Right atrium auricular region (tissue), 2 donors: ENCODE measurements at regions not wholly inside any gene's neighbourhood (a gene's known extent, or its start where the extent isn't known, plus 50 kb on each side); places are given as distances from the start of the nearest gene placed in this dataset.

Experiments used
- DNase-seq: peaks from one replicate; pipeline ENCODE4 v3.0.0-alpha.2; 2019; ENCODE audit warnings: low spot score
- H3K27ac ChIP-seq, 2 donors: fragments of 200-600 bp; sonication (generic); 1 replicate in 1 of 2; 2 replicates in 1 of 2; pipeline ENCODE4 v1.5.1; 2016 to 2019
- H3K27me3 ChIP-seq, 2 donors: fragments of 200-600 bp; sonication (generic); one replicate each; pipeline versions ENCODE4 v1.5.1 to v1.6.0; 2017 to 2019
- H3K36me3 ChIP-seq: fragments of 200-600 bp; sonication (generic); one replicate; pipeline ENCODE4 v1.5.1; 2016
- H3K4me1 ChIP-seq, 2 donors: fragments of 200-600 bp; sonication (generic); one replicate each; pipeline versions ENCODE4 v1.5.1 to v1.6.0; 2017 to 2019
- H3K4me3 ChIP-seq, 2 donors: fragments of 200-600 bp; sonication (generic); 1 replicate in 1 of 2; 2 replicates in 1 of 2; pipeline ENCODE4 v1.5.1; 2017 to 2019; ENCODE audit warnings: mild to moderate bottlenecking in 1 of 2, moderate library complexity in 1 of 2
- H3K9me3 ChIP-seq, 2 donors: fragments of 200-600 bp; sonication (generic); one replicate each; pipeline ENCODE4 v1.5.1; 2019
- TF ChIP-seq, protein P1 (sequence below), 2 donors: fragments of 200-600 bp; sonication (generic); IDR thresholded peaks; one replicate each; pipeline ENCODE4 v1.5.1; 2019; ENCODE audit warnings: antibody characterized with exemption in 2 of 2

DNA sequence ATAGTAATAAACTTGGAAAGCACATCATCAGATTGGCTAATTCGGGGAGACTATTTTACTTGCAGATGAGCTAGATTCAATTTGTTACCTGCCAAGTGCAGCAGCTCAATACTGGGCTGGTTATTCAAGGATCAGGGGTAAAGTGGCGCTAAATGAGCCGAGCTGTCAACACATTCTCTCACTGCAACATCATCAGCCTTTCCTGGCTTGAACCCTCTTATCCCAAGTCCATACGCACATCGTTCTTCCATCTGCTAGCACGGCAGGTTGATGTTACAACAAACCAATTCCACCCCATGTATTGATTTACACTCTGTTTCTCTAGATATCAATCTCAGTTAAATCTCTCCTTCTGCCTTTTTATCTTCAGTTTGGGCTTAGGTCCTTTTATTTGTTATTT lies 2101.5 kb upstream of the AGA start:
- DNase-seq = no peak
- Histone ChIP-seq H3K4me3 (no peak overlapping the region), H3K4me1 (no peaks in the 10 kb centered on the region), H3K9me3 (no peaks in the 10 kb centered on the region), H3K36me3 (no peaks in the 10 kb centered on the region), H3K27me3 (no peaks in the 10 kb centered on the region), H3K27ac (no peak overlapping the region)
- TF ChIP-seq, protein P1, sequence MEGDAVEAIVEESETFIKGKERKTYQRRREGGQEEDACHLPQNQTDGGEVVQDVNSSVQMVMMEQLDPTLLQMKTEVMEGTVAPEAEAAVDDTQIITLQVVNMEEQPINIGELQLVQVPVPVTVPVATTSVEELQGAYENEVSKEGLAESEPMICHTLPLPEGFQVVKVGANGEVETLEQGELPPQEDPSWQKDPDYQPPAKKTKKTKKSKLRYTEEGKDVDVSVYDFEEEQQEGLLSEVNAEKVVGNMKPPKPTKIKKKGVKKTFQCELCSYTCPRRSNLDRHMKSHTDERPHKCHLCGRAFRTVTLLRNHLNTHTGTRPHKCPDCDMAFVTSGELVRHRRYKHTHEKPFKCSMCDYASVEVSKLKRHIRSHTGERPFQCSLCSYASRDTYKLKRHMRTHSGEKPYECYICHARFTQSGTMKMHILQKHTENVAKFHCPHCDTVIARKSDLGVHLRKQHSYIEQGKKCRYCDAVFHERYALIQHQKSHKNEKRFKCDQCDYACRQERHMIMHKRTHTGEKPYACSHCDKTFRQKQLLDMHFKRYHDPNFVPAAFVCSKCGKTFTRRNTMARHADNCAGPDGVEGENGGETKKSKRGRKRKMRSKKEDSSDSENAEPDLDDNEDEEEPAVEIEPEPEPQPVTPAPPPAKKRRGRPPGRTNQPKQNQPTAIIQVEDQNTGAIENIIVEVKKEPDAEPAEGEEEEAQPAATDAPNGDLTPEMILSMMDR (IDR thresholded peaks at IDR 0.05) = no peak

DNA sequence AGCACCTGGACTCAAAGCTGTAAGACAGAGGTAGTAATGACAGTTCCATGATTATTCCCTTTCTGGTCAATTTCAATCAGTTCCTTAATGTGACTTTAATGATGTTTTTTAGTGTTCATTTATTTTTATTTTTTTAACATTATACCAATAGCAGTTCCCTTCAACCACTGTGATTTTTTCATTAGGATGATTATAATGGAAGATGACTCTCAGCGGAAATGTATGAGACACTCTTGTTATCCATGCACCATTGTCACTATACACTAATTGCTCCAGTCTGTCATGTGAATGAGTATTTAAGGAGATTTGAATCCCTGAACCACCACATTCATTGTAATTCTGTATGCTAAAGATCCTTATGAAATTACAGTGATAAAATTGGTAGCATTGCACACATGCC lies 2102.3 kb upstream of the AGA start:
- H3K4me1 ChIP-seq = no peaks in the 10 kb centered on the region
- no peak overlapping the region for H3K27ac ChIP-seq
- no peaks in the 10 kb centered on the region for H3K9me3 ChIP-seq
- no peaks in the 10 kb centered on the region for H3K27me3 ChIP-seq
- DNase-seq = no peak
- H3K4me3 ChIP-seq = no peak overlapping the region
- TF ChIP-seq, protein P1 (IDR thresholded peaks at IDR 0.05) = no peak
- H3K36me3 ChIP-seq = no peaks in the 10 kb centered on the region

DNA sequence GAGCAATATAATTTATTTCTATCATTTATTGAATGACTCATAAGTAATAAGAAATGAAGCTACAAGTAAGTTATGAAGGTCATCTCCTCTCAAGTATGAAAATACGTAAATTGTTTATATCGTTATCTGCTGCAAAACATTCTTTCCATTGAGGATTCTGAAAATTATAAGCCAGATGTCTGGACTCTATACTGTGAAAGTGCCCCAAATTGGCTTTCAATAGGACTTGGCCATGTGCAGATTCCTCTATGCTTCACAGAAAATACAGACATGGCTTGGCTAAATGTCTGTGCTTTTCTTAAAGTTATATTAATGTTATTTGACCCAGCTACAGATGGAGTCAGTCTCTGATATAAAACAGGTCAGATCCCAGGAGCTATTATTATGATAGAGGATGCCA lies 2109.9 kb upstream of the AGA start:
- H3K36me3 ChIP-seq = no peaks in the 10 kb centered on the region
- DNase-seq = no peak
- no peaks in the 10 kb centered on the region for H3K27me3 ChIP-seq
- TF ChIP-seq, protein P1 (IDR thresholded peaks at IDR 0.05) = no peak
- no peak overlapping the region for H3K27ac ChIP-seq
- H3K4me1 ChIP-seq = no peaks in the 10 kb centered on the region
- H3K4me3 ChIP-seq = no peak overlapping the region
- no peaks in the 10 kb centered on the region for H3K9me3 ChIP-seq

DNA sequence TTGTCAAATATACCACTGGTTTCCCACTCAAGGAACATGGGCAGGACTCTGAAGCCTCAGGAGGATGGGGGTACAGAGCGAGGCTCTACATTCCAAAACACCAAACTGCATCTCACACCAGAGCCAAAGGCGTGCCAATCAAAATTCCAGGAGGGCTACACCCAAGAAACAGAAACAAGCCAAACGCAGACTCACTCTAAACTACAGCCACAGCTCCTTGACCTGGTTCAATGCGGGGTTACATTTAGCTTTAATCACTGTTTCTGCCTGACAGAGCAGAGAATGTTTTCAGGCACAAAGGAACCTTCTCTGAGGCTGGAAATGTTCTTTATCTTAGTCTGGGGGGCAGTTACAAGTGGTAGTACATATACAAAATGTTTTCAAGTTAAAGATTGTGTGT lies 2121.5 kb upstream of the AGA start:
- DNase-seq = no peak
- no peaks in the 10 kb centered on the region for H3K27me3 ChIP-seq
- no peaks in the 10 kb centered on the region for H3K36me3 ChIP-seq
- no peak overlapping the region for H3K27ac ChIP-seq
- H3K9me3 ChIP-seq = peaks cover 0 to 16% of the 10 kb centered on the region in 2 donors
- no peak overlapping the region for H3K4me3 ChIP-seq
- TF ChIP-seq, protein P1 (IDR thresholded peaks at IDR 0.05) = no peak
- H3K4me1 ChIP-seq = no peaks in the 10 kb centered on the region

DNA sequence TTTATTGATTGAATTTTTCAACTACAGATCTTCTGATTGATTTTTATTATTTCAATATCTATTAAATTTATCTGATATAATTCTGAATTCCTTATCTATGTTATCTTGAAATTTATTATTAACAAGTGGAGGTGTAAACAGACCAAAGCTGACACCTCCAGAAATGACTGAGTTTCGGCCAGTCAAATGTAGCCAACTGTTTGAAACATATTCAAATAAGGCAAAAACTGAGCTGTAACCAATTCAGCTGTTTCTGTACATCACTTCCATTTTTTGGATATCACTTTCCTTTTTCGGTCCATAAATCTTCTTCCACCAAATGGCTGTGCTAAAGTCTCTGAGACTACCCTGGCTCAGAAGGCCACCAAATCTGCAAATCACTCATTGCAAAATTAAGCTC lies 2127.3 kb upstream of the AGA start:
- no peak for DNase-seq
- Histone ChIP-seq H3K4me1 (no peaks in the 10 kb centered on the region), H3K9me3 (peaks cover 0 to 16% of the 10 kb centered on the region in 2 donors), H3K4me3 (no peak overlapping the region), H3K27me3 (no peaks in the 10 kb centered on the region), H3K36me3 (no peaks in the 10 kb centered on the region), H3K27ac (no peak overlapping the region)
- TF ChIP-seq, protein P1 (IDR thresholded peaks at IDR 0.05) = no peak

DNA sequence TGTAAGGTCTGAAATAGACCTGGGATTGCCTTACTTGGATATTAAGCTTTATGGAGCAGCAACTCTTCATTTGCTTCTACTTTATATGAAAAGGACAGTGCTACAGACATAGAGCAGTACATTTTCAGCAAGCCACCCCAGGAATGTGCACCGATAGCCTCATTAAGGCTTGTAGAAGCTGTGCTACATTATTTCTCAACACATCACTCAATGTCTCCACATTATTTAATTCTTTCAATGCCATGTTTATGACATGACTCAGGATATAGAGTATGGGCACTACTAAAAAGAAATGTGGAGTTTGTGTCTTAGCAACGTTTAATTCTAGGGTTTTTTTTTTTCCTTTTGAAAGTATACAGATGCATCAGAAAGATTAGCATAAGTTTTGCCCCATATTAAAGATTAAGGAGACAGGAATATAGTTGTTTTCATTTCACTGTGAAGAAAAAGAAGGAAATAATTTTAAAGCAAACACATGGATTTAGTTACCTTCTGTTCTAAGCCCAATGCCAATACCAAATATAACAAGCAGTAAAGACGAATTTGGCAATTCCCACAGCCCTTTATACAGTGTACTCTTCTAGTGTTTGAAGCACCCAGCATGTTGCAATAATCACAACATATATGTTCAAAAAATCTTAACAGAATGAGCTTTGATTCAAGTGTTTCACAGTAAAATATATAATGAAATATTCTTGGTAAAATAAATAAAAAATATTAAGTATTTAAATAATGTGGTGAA lies 2140.1 kb upstream of the AGA start:
- DNase-seq = no peak
- TF ChIP-seq, protein P1 (IDR thresholded peaks at IDR 0.05) = no peak
- no peak overlapping the region for H3K27ac ChIP-seq
- H3K4me1 ChIP-seq = no peaks in the 10 kb centered on the region
- H3K9me3 ChIP-seq = peaks cover 0 to under 1% of the 10 kb centered on the region in 2 donors
- H3K4me3 ChIP-seq = no peak overlapping the region
- no peaks in the 10 kb centered on the region for H3K36me3 ChIP-seq
- no peaks in the 10 kb centered on the region for H3K27me3 ChIP-seq
